DOHH2 (cell line): ENCODE measurements at regions not wholly inside any gene's neighbourhood (a gene's known extent, or its start where the extent isn't known, plus 50 kb on each side); places are given as distances from the start of the nearest gene placed in this dataset.

ENCODE experiments used
- H3F3A ChIP-seq: fragments of 200-600 bp; sonication (generic), shearing (Covaris generic); 2 replicates; pipeline ENCODE4 v1.6.0; 2016; ENCODE audit warnings: antibody characterized with exemption, mild to moderate bottlenecking; ENCODE audit not compliant: control insufficient read depth, insufficient read depth
- H3K27ac ChIP-seq: fragments of 200-600 bp; sonication (generic); 2 replicates; pipeline ENCODE4 v1.5.1; 2014; ENCODE audit warnings: low read depth, mild to moderate bottlenecking, low read length, moderate library complexity
- H3K27me3 ChIP-seq: fragments of 200-600 bp; sonication (generic); 2 replicates; pipeline ENCODE4 v1.6.1; 2014; ENCODE audit warnings: mild to moderate bottlenecking, low read length, mixed read lengths; ENCODE audit not compliant: control insufficient read depth
- H3K36me3 ChIP-seq: fragments of 200-600 bp; sonication (generic); 2 replicates; pipeline ENCODE4 v1.6.1; 2014; ENCODE audit warnings: mild to moderate bottlenecking, low read length, moderate library complexity, mixed read lengths; ENCODE audit not compliant: control insufficient read depth
- H3K4me1 ChIP-seq: fragments of 200-600 bp; sonication (generic); 2 replicates; pipeline ENCODE4 v1.6.1; 2014; ENCODE audit warnings: mild to moderate bottlenecking, low read length, mixed read lengths; ENCODE audit not compliant: control insufficient read depth
- H3K4me2 ChIP-seq: fragments of 200-600 bp; sonication (generic); 2 replicates; pipeline ENCODE4 v1.6.0; 2014; ENCODE audit warnings: mild to moderate bottlenecking, low read length, moderate library complexity
- H3K4me3 ChIP-seq: fragments of 200-600 bp; sonication (generic); 2 replicates; pipeline ENCODE4 v1.5.1; 2014; ENCODE audit warnings: mild to moderate bottlenecking, low read length, mixed read lengths
- H3K79me2 ChIP-seq: fragments of 200-600 bp; sonication (generic); 2 replicates; pipeline ENCODE4 v1.6.1; 2014; ENCODE audit warnings: mild to moderate bottlenecking, low read length, mixed read lengths; ENCODE audit not compliant: control insufficient read depth
- H3K9me2 ChIP-seq: fragments of 200-600 bp; sonication (generic); replicated peaks from 2 replicates; pipeline ENCODE4 v1.6.1; 2014; ENCODE audit warnings: mild to moderate bottlenecking, low read length, mixed read lengths; ENCODE audit not compliant: control insufficient read depth
- H3K9me3 ChIP-seq: fragments of 200-600 bp; sonication (generic); 2 replicates; pipeline ENCODE4 v1.6.1; 2014; ENCODE audit warnings: antibody characterized with exemption, low read length, mixed read lengths; ENCODE audit not compliant: control insufficient read depth, insufficient read depth
- H4K20me1 ChIP-seq: fragments of 200-600 bp; sonication (generic); 2 replicates; pipeline ENCODE4 v1.6.0; 2014; ENCODE audit warnings: low read depth, mild to moderate bottlenecking, antibody characterized with exemption, low read length, moderate library complexity; ENCODE audit not compliant: control insufficient read depth, insufficient read depth
- EZH2phosphoT487 ChIP-seq: fragments of 200-600 bp; sonication (generic); IDR thresholded peaks from 2 replicates; pipeline ENCODE4 v1.6.1; 2017; ENCODE audit warnings: borderline replicate concordance, mild to moderate bottlenecking, antibody characterized with exemption, low read length, moderate library complexity, mixed read lengths
- TF ChIP-seq, protein P1 (sequence below): fragments of 200-600 bp; sonication (generic); IDR thresholded peaks from one replicate; pipeline ENCODE4 v1.5.1; 2014; ENCODE audit warnings: antibody characterized with exemption, mild to moderate bottlenecking, low read depth, low read length; ENCODE audit not compliant: poor library complexity, severe bottlenecking

DNA sequence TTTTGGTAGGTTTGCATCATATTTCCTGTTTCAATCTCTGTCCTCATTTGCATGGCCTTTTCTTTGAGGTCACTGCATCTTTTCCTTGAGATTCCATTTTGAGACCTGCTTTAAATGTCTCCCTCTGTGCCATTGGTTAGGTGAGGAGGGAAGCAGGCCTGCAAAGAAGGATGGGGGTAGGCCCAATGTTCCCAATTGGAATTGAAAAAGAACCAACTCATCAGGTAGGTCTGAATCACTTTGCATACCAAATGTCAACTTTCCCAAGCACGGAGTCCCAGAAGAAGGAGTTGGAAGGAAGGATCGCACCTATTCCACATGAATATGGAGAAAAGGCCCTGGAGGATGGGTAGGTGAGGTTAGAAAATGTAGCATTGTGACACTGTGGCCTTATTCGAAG lies 318.5 kb downstream of the BLID start:
- Histone ChIP-seq H3K4me2 (no peak overlapping the region), H3F3A (no peaks in the 10 kb centered on the region), H3K4me3 (no peak overlapping the region), H3K27ac (no peak overlapping the region), H3K9me2 (no peaks in the 10 kb centered on the region), H3K4me1 (peaks cover 5% of the 10 kb centered on the region; the same call in 1 of the 2 replicates), H3K27me3 (no peaks in the 10 kb centered on the region), H3K36me3 (no peaks in the 10 kb centered on the region), H4K20me1 (no peaks in the 10 kb centered on the region), H3K9me3 (no peaks in the 10 kb centered on the region), H3K79me2 (no peaks in the 10 kb centered on the region)
- TF ChIP-seq EZH2phosphoT487, result no peak
- TF ChIP-seq, protein P1, sequence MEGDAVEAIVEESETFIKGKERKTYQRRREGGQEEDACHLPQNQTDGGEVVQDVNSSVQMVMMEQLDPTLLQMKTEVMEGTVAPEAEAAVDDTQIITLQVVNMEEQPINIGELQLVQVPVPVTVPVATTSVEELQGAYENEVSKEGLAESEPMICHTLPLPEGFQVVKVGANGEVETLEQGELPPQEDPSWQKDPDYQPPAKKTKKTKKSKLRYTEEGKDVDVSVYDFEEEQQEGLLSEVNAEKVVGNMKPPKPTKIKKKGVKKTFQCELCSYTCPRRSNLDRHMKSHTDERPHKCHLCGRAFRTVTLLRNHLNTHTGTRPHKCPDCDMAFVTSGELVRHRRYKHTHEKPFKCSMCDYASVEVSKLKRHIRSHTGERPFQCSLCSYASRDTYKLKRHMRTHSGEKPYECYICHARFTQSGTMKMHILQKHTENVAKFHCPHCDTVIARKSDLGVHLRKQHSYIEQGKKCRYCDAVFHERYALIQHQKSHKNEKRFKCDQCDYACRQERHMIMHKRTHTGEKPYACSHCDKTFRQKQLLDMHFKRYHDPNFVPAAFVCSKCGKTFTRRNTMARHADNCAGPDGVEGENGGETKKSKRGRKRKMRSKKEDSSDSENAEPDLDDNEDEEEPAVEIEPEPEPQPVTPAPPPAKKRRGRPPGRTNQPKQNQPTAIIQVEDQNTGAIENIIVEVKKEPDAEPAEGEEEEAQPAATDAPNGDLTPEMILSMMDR, result no peak

DNA sequence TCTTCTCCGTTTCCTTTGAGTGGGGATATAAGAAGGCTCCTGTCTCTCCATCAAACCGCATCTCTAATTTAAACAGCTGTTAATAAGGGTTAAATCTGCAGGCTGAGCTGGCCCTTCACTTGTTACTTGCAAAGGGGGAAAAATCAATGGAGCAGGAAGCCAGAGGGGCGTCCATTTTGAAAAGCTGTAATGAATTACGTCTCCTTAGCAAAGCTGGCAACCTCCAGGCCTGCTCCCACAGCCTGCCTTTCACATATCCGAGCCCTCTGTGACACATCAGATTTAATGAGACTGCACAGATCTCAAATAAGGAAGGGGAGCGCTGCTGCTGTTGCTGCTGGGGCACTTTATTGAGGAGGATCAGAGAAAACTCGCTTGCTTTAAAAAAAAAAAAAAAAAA lies 320.8 kb downstream of the BLID start:
- H3K9me3 ChIP-seq, result no peaks in the 10 kb centered on the region
- TF ChIP-seq, protein P1, result no peak
- no peak for TF ChIP-seq EZH2phosphoT487
- H3K27me3 ChIP-seq, result no peaks in the 10 kb centered on the region
- no peak overlapping the region for H3K4me3 ChIP-seq
- peaks cover 5% of the 10 kb centered on the region; the same call in 1 of the 2 replicates for H3K4me1 ChIP-seq
- H3K79me2 ChIP-seq, result no peaks in the 10 kb centered on the region
- no peaks in the 10 kb centered on the region for H3F3A ChIP-seq
- no peak overlapping the region for H3K27ac ChIP-seq
- H3K36me3 ChIP-seq, result no peaks in the 10 kb centered on the region
- no peaks in the 10 kb centered on the region for H3K9me2 ChIP-seq
- no peaks in the 10 kb centered on the region for H4K20me1 ChIP-seq
- H3K4me2 ChIP-seq, result no peak overlapping the region

DNA sequence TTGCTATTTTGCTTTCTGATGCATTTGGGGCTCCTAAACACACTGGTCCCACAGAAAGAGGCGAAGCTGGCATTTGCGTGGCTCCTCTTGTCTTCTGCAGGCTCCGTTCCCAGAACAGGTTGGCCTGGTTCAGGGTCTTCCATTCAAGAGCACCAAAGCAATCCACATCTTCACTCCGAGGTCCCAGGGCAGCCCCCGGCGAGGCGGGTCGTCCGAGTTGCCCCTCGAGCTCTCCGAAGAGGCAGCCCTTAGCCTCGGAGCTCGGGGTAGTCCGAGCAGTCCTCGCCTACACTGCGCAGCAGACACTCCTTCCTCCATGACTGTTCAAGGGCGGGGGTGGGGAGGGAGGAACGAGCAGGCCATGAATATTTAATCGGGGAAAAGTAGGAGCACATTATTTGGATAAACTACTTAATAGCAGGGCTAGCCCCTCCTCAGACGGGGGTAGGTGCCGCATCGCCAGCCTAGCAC lies 321.3 kb downstream of the BLID start:
- H3K4me2 ChIP-seq, result no peak overlapping the region
- H3K36me3 ChIP-seq, result no peaks in the 10 kb centered on the region
- no peaks in the 10 kb centered on the region for H3K9me2 ChIP-seq
- H3K4me3 ChIP-seq, result no peak overlapping the region
- TF ChIP-seq, protein P1, result no peak
- no peak for TF ChIP-seq EZH2phosphoT487
- peaks cover 5% of the 10 kb centered on the region; the same call in 1 of the 2 replicates for H3K4me1 ChIP-seq
- H3F3A ChIP-seq, result no peaks in the 10 kb centered on the region
- no peaks in the 10 kb centered on the region for H4K20me1 ChIP-seq
- no peaks in the 10 kb centered on the region for H3K79me2 ChIP-seq
- no peak overlapping the region for H3K27ac ChIP-seq
- no peaks in the 10 kb centered on the region for H3K27me3 ChIP-seq
- H3K9me3 ChIP-seq, result no peaks in the 10 kb centered on the region

DNA sequence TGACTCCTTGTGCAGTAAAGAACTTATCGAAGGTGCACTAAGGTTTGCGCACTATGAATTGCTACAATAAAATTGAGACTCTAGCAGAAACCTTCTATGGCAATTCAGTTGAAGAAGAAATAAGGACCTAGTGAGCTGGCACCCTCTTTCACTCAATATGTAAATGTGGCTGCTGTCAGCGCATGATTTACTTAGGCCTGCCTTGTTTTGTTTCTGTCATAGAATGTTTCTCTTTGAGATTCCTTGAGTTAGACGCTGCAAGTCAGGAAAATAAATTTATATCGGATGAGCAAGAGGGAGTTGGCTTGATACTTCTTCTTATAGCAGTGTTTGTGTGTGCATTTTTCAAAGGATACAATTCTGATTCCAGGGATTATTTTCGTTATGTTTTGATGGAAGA lies 322.1 kb downstream of the BLID start:
- no peak overlapping the region for H3K4me3 ChIP-seq
- TF ChIP-seq EZH2phosphoT487, result no peak
- TF ChIP-seq, protein P1, result no peak
- H3K9me3 ChIP-seq, result no peaks in the 10 kb centered on the region
- no peak overlapping the region for H3K27ac ChIP-seq
- H4K20me1 ChIP-seq, result no peaks in the 10 kb centered on the region
- H3K4me2 ChIP-seq, result no peak overlapping the region
- H3F3A ChIP-seq, result no peaks in the 10 kb centered on the region
- no peaks in the 10 kb centered on the region for H3K9me2 ChIP-seq
- H3K4me1 ChIP-seq, result peaks cover 5% of the 10 kb centered on the region; the same call in 1 of the 2 replicates
- no peaks in the 10 kb centered on the region for H3K36me3 ChIP-seq
- H3K27me3 ChIP-seq, result no peaks in the 10 kb centered on the region
- no peaks in the 10 kb centered on the region for H3K79me2 ChIP-seq
